ENCODE measurements at regions not wholly inside any gene's neighbourhood (a gene's known extent, or its start where the extent isn't known, plus 50 kb on each side); places are given as distances from the start of the nearest gene placed in this dataset.

DNA sequence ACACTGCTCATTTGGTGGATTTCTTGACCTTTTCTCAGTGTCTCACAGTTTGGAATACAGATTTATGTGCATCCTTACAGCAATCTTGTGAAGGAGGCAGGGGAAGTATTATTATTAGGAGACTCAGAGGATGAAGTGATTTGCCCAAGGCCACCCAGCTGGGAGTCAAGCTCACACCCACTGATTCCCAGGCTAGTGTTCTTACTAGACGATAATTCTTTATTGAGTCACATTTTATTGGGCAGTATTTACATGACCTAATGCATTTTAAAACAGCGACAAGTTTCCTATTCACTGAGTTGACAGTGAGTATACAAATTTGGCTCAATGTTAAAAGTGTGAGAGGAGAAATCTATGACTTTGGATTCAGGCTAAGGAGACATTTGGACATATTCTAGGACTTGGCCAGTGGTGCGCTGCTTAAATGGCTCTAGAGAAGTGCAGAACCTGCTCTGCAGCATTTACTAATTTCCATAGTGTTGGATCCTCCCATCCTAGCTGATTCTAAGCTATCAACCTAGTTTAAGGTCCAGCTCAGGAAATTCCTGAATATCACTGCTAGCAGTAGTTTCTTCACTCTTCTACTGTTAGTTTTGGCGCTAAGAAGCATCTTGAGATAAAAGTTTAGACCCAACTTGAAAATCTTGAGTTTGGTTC lies 199.3 kb downstream of the MTX2 start (continued):
- no peak for TF ChIP-seq ZBTB34 (CRISPR knock-in tag; IDR thresholded peaks at IDR 0.05)

DNA sequence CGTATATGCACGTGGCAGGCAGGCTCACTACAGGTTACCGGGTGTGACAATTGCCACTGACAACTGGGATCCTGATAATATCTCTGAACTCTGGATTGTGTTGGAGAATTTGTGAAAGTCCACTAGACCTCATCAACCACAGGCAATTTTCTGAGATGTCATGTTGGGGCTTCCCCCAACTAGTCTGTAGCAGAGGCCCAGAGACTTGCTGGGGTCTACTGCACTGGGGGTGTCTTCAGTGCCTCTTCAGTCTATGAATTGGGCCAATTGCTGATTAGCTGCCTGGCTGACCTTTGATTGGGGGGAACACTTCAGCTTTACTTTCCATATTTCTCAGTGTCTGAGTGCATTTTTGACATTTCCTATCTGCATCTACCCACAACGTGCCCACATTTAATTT lies 201.5 kb downstream of the MTX2 start:
- intact Hi-C loops (cut with micrococcal nuclease; ENCODE audit: unreplicated experiment) = no loop called here
- H3K27me3 ChIP-seq (ENCODE audit: control insufficient read depth in 1 of 2, insufficient read depth in 2 of 2, low read length in 2 of 2) = peaks cover 0 to 39% of the 10 kb centered on the region in 2 experiments; a peak in 2 of 5 replicates
- in situ Hi-C loops (cut with HindIII; ENCODE audit: extremely low pct_ligation_motif_present, low pct_unique_long_range_greater_than_20kb) = no loop called here
- WGBS (ENCODE audit: low lambda C conversion rate) = 8% methylated on average over 4 of the region's 4 CpGs
- H3K79me2 ChIP-seq (ENCODE audit: insufficient read depth, low read length) = no peaks in the 10 kb centered on the region
- H3K4me2 ChIP-seq (ENCODE audit: low read depth, low read length) = no peak overlapping the region
- no peaks in the 10 kb centered on the region for H4K20me1 ChIP-seq (ENCODE audit: insufficient read depth, low read length)
- no peak for ATAC-seq
- no TSS peak for BruUV-seq (replicated peaks)
- H3K36me3 ChIP-seq (replicated peaks in 1 of 2; ENCODE audit: control insufficient read depth in 1 of 2, insufficient read depth in 2 of 2, low read length in 2 of 2) = no peaks in the 10 kb centered on the region
- H3K4me3 ChIP-seq (replicated peaks in 1 of 3; ENCODE audit: insufficient read depth in 1 of 3, low read depth in 2 of 3, low read length in 3 of 3) = no peak overlapping the region
- CTCF ChIA-PET (ENCODE audit: low intra/inter-chr PET ratio, low total read pairs) = no interaction called here
- H3K9me3 ChIP-seq (ENCODE audit: low read length) = no peaks in the 10 kb centered on the region
- H3K4me1 ChIP-seq (ENCODE audit: insufficient read depth, low read length) = 0 out of 2 replicates have a peak, but pooled peaks cover 3% of the 10 kb centered on the region
- TF ChIP-seq RFX5 (IDR thresholded peaks at IDR 0.05; ENCODE audit: low read depth, low read length) (no peak), ZNF17 (CRISPR knock-in tag; IDR thresholded peaks at IDR 0.05) (no peak), ZFP1 (CRISPR knock-in tag; IDR thresholded peaks at IDR 0.05) (no peak)
- H2AFZ ChIP-seq (ENCODE audit: low read length) = no peak overlapping the region
- FAIRE-seq = no peak
- H3K27ac ChIP-seq (ENCODE audit: extremely low read length, insufficient read depth, low read length) = no peak overlapping the region
- H3K9ac ChIP-seq (ENCODE audit: insufficient read depth, low read depth, low read length) = no peak overlapping the region
- DNase-seq (ENCODE audit: low spot score) = no peak
- POLR2A ChIA-PET = no interaction called here

GRCh38 chr2:176471949-176472348 lies 202.7 kb downstream of the MTX2 start:
- H3K4me3 ChIP-seq (replicated peaks in 1 of 3; ENCODE audit: insufficient read depth in 1 of 3, low read depth in 2 of 3, low read length in 3 of 3) = no peak overlapping the region
- FAIRE-seq (no peak), ATAC-seq (no peak), DNase-seq (ENCODE audit: low spot score) (no peak)
- no TSS peak for BruUV-seq (replicated peaks)
- 21% methylated on average over 2 of the region's 2 CpGs for WGBS (ENCODE audit: low lambda C conversion rate)
- no peak overlapping the region for H3K27ac ChIP-seq (ENCODE audit: extremely low read length, insufficient read depth, low read length)
- H2AFZ ChIP-seq (ENCODE audit: low read length) = no peak overlapping the region
- intact Hi-C loops (cut with micrococcal nuclease; ENCODE audit: unreplicated experiment) = no loop called here
- POLR2A ChIA-PET = no interaction called here
- H3K27me3 ChIP-seq (ENCODE audit: control insufficient read depth in 1 of 2, insufficient read depth in 2 of 2, low read length in 2 of 2) = peaks cover 0 to 37% of the 10 kb centered on the region in 2 experiments; a peak in 2 of 5 replicates
- no peak for TF ChIP-seq ATM (IDR thresholded peaks at IDR 0.05; ENCODE audit: borderline replicate concordance)
- TF ChIP-seq, protein P1, sequence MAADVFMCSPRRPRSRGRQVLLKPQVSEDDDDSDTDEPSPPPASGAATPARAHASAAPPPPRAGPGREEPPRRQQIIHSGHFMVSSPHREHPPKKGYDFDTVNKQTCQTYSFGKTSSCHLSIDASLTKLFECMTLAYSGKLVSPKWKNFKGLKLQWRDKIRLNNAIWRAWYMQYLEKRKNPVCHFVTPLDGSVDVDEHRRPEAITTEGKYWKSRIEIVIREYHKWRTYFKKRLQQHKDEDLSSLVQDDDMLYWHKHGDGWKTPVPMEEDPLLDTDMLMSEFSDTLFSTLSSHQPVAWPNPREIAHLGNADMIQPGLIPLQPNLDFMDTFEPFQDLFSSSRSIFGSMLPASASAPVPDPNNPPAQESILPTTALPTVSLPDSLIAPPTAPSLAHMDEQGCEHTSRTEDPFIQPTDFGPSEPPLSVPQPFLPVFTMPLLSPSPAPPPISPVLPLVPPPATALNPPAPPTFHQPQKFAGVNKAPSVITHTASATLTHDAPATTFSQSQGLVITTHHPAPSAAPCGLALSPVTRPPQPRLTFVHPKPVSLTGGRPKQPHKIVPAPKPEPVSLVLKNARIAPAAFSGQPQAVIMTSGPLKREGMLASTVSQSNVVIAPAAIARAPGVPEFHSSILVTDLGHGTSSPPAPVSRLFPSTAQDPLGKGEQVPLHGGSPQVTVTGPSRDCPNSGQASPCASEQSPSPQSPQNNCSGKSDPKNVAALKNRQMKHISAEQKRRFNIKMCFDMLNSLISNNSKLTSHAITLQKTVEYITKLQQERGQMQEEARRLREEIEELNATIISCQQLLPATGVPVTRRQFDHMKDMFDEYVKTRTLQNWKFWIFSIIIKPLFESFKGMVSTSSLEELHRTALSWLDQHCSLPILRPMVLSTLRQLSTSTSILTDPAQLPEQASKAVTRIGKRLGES (CRISPR knock-in tag; IDR thresholded peaks at IDR 0.05; ENCODE audit: borderline replicate concordance) = no peak
- TF ChIP-seq NKX3-1 (CRISPR knock-in tag; IDR thresholded peaks at IDR 0.05) = no peak
- TF ChIP-seq ZBTB7A (CRISPR knock-in tag; IDR thresholded peaks at IDR 0.05) = no peak
- no peak for TF ChIP-seq FOXK2 (IDR thresholded peaks at IDR 0.05)
- no peak for TF ChIP-seq ZNF44 (CRISPR knock-in tag; IDR thresholded peaks at IDR 0.05)
- in situ Hi-C loops (cut with HindIII; ENCODE audit: extremely low pct_ligation_motif_present, low pct_unique_long_range_greater_than_20kb) = no loop called here
- H4K20me1 ChIP-seq (ENCODE audit: insufficient read depth, low read length) = no peaks in the 10 kb centered on the region
- H3K4me2 ChIP-seq (ENCODE audit: low read depth, low read length) = no peak overlapping the region
- 0 out of 2 replicates have a peak, but pooled peaks cover 10% of the 10 kb centered on the region for H3K4me1 ChIP-seq (ENCODE audit: insufficient read depth, low read length)
- no peaks in the 10 kb centered on the region for H3K9me3 ChIP-seq (ENCODE audit: low read length)
- no peaks in the 10 kb centered on the region for H3K36me3 ChIP-seq (replicated peaks in 1 of 2; ENCODE audit: control insufficient read depth in 1 of 2, insufficient read depth in 2 of 2, low read length in 2 of 2)
- H3K79me2 ChIP-seq (ENCODE audit: insufficient read depth, low read length) = no peaks in the 10 kb centered on the region
- CTCF ChIA-PET (ENCODE audit: low intra/inter-chr PET ratio, low total read pairs) = no interaction called here
- H3K9ac ChIP-seq (ENCODE audit: insufficient read depth, low read depth, low read length) = no peak overlapping the region

Data from HepG2 (cell line).